Stimulated activated CD8-positive, alpha-beta memory T cell treated with anti-CD3 and anti-CD28 coated beads, Interleukin-15, amount 100 ng/mL, for 1 hour (primary cell): ENCODE measurements at regions not wholly inside any gene's neighbourhood (a gene's known extent, or its start where the extent isn't known, plus 50 kb on each side); places are given as distances from the start of the nearest gene placed in this dataset.
"Not testable (repeated sequence)": the region's sequence is repeated elsewhere in the genome, so short reads cannot be mapped to it uniquely, and the experiment has no call there.

ENCODE experiments used
- DNase-seq: peaks from one replicate; pipeline ENCODE4 v3.0.0-alpha.2; 2020; ENCODE audit warnings: low read depth

- no peak for DNase-seq
These were observed 908.5 kb upstream of the RAG2 start for GRCh38 chr11:37506531-37506930.

- DNase-seq, result no peak
These were observed 907.4 kb upstream of the RAG2 start for GRCh38 chr11:37505406-37505805.

DNA sequence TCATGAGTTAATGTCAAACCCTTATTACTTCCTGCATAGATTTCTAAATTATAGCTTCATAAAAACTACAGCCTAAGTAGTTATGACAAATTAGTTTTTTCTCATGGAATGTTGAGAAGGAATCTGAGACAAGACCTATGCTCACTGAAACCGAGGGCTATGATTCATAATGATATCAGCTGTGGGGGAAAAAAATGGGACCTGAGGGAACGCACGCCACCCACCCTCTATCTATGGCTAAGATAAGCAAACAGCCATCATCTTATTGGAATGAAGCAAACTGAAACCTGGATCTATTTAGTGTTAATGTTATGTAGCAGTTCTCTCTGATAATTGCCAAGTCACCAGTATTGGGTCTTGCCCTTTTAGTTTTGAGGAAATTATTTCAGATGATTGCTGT lies 906.9 kb upstream of the RAG2 start:
- no peak for DNase-seq

DNA sequence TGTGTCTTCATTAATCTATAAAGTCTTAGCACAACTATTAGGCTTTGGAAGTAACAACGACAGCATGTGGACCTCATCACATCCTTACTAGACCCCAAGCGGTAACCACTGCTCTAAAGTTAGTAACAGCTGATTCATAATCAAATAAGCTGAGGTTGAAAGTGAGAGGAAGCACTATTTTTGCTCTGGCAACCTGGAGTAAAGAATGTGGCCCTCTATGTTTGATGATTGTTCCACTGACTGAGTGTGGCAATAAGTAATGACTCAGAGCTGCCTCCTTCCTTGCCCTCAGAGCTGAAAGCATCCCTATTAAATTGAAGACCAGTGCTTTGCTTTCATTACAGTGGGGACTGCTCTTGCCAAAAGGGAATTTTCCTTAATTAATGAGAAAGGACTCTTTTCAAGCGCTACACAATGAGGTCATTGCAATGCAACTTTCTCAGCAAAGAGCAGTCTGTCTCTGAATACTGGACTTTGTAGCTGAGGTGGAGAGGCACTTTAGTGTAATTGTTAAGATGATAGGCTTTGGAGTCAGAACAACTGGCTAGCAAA lies 906.1 kb upstream of the RAG2 start:
- no peak for DNase-seq

GRCh38 chr11:37503411-37504059 lies 905.5 kb upstream of the RAG2 start:
- no peak for DNase-seq

GRCh38 chr11:37502202-37502601 lies 904.2 kb upstream of the RAG2 start:
- no peak for DNase-seq

DNA sequence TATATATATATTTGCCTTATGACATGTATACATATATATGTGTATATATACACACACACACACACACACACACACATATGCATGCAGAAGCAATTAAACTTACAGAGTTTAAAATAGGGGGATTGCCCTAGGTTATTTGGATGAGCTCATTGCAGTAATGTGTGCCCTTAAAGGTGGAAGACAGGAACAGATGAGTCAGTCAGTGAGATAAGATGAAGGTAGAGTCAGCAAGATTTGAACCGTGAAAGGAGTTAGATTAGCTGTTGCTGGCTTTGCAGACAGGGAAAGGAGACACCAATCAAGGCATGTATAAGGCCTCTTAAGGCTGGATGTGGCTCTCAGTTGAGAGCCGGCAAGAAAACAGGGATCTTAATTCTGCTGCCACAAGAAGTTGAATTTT lies 902.4 kb upstream of the RAG2 start:
- DNase-seq, result no peak

GRCh38 chr11:37497326-37497725 lies 899.3 kb upstream of the RAG2 start:
- DNase-seq, result no peak

DNA sequence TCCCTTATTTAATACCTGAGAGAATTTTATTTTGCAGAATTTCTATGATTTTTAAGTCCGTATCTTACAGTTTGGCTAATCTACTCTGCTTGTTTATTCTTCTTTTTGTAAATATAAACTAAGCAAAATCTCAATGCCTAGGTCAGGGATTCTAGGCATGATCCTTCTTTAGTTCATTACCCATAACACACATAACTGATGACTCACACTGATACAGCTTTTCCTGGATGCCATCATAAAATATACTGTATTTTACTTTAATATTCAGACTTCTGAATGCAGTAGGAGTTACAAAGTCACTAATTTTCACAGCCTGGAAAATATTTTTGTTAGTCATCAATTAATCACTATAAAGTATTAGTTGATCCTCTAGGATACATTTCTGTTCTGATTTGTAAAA lies 898.2 kb upstream of the RAG2 start:
- DNase-seq, result no peak

DNA sequence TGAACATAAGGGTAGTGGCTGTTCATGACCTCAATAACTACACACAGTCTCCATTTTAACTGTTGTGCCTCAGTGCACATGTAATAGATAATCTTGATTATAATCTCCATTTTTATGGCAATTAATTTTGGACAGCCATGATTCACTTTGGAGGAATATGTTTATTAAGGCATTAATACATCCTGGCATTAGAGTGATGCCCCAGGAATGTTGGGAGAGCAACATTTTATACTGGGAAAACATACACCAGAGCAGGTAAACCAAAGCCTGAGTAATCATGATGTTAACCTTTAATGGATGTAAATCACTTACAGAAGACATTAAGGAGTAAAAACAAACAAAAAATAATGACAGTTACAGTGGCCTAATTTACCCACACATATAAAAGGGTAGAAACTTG lies 886.3 kb upstream of the RAG2 start:
- DNase-seq, result no peak

- no peak for DNase-seq
These were observed 885.7 kb upstream of the RAG2 start for GRCh38 chr11:37483761-37484160.

GRCh38 chr11:37474889-37475288 lies 876.9 kb upstream of the RAG2 start:
- DNase-seq, result no peak

DNA sequence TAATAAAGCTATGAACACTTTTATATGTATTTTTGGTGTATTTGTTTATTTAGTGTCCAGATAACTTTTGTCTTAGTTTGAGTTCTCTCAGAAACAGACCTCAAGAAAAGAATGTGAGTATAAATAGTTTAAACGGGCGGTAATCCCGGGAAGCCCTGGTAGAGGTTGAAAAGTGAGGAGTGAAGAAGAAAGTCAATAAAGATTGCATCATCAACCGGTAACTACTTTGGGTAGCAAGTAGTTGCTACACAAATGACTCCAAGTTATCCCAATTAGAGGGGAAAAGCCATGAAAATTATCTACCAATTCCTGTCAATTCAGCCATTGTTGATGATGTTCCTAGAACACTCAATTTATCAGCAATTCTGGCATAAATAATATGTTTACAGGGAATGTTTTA lies 870.3 kb upstream of the RAG2 start:
- no peak for DNase-seq

- no peak for DNase-seq
These were observed 867.2 kb upstream of the RAG2 start for GRCh38 chr11:37465221-37465620.

- no peak for DNase-seq
These were observed 861.4 kb upstream of the RAG2 start for GRCh38 chr11:37459456-37459855.

GRCh38 chr11:37456746-37457145 lies 858.7 kb upstream of the RAG2 start:
- DNase-seq, result no peak

DNA sequence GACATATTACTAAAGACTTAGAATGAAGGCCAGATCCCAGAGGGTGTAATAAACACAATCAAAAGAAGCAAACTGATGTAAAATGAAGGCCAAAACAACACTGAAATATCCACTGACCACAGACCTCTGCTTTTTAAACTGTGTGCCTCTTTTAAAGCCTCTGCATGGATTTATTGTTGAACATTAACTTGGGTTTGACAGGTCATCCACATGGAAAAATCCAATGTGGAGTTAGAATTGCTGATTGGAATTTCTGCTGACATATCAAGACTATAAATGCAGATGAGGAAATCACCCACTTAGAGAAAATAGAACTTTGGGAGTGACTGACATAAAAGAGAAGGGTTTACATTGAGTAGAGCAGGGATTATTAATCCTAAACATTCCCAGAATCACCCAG lies 853.9 kb upstream of the RAG2 start:
- DNase-seq, result no peak

DNA sequence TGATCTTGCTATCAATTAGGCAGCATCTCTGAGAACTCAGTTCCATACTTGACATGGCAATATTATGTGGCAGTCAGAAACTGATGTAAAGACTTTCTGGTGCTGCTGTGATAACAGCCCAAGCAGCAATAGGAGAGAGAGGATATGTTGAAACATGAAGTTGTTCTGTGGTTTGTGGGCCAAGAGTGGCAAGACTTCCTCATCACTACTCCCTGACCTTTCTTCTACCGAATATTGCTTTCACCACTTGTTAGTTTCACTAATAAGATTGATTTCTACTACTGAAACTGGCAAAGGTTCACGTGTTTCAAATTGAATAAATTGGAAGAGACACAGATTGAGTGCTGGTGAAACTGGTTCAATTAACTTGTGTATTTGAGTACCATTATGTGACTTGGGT lies 852.6 kb upstream of the RAG2 start:
- DNase-seq, result no peak

DNA sequence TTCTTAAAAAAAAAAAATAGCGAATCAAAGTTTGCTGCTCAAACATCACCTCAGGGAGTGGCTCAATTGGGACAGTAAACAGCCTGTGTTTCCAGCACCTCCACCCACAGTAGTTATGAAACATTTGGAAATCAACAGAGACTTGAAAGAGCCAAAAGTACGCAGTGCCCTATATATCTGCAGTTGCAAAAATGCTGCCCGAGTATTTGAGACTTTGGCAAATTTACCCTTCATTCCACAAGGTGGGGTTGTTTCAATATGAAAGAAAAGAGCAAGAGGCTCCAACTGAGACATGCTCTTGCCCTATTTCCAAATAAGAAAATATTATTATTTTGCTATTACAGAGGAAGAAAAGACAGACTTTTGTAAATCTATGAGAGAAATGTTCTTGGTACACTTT lies 851.1 kb upstream of the RAG2 start:
- no peak for DNase-seq

GRCh38 chr11:37442576-37442975 lies 844.5 kb upstream of the RAG2 start:
- no peak for DNase-seq

DNA sequence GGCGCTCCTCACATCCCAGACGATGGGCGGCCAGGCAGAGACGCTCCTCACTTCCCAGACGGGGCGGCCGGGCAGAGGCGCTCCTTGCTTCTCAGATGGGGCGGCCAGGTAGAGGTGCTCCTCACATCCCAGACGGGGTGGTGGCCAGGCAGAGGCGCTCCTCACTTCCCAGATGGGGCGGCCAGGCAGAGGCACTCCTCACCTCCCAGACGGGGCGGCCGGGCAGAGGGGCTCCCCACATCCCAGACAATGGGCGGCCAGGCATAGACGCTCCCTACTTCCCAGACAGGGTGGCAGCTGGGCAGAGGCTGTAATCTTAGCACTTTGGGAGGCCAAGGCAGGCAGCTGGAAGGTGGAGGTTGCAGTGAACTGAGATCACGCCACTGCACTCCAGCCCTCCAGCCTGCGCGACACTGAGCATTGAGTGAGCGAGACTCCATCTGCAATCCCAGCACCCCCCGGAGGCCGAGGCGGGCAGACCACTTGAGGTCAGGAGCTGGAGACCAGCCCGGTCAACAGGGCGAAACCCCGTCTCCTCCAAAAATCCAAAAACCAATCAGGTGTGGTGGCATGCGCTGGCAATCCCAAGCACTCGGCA lies 833.7 kb upstream of the RAG2 start:
- DNase-seq, result not testable (repeated sequence)

DNA sequence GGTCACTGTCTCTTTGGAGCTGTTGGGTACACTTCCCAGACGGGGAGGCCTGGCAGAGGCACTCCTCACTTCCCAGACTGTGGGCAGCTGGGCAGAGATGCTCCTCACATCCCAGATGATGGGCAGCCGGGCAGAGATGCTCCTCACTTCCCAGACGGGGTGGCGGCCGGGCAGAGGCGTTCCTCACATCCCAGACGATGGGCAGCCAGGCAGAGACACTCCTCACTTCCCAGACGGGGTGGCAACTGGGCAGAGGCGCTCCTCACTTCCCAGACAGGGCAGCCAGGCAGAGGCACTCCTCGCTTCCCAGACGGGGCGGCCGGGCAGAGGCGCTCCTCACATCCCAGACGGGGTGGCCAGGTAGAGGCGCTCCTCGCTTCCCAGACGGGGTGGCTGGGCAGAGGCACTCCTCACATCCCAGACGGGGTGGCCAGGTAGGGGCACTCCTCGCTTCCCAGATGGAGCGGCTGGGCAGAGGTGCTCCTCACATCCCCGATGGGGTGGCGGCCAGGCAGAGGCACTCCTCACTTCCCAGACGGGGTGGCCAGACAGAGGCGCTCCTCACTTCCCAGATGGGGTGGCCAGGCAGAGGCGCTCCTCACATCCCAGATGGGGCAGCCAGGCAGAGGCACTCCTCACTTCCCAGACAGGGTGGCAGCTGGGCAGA lies 833.1 kb upstream of the RAG2 start:
- DNase-seq, result not testable (repeated sequence)

- no peak for DNase-seq
These were observed 824.5 kb upstream of the RAG2 start for GRCh38 chr11:37422511-37422910.
